ENCODE measurements at regions not wholly inside any gene's neighbourhood (a gene's known extent, or its start where the extent isn't known, plus 50 kb on each side); places are given as distances from the start of the nearest gene placed in this dataset.

GRCh38 chr1:78222960-78223358 is 177.2 kb downstream of the GIPC2 start:
- no peak for ATAC-seq (ENCODE audit: low read depth)

GRCh38 chr1:78223417-78224215 is 177.8 kb downstream of the GIPC2 start:
- no peaks in the 10 kb centered on the region for H3K4me1 Mint-ChIP-seq
- POLR2A ChIA-PET: no interaction called here
- peaks cover 3% of the 10 kb centered on the region for H3K9me3 Mint-ChIP-seq
- no peak overlapping the region for H3K4me3 Mint-ChIP-seq
- H3K27ac Mint-ChIP-seq: no peak overlapping the region
- no peaks in the 10 kb centered on the region for H3K36me3 Mint-ChIP-seq (ENCODE audit: low read depth)
- intact Hi-C loops (cut with micrococcal nuclease): no loop called here
- TF ChIP-seq, protein P1, sequence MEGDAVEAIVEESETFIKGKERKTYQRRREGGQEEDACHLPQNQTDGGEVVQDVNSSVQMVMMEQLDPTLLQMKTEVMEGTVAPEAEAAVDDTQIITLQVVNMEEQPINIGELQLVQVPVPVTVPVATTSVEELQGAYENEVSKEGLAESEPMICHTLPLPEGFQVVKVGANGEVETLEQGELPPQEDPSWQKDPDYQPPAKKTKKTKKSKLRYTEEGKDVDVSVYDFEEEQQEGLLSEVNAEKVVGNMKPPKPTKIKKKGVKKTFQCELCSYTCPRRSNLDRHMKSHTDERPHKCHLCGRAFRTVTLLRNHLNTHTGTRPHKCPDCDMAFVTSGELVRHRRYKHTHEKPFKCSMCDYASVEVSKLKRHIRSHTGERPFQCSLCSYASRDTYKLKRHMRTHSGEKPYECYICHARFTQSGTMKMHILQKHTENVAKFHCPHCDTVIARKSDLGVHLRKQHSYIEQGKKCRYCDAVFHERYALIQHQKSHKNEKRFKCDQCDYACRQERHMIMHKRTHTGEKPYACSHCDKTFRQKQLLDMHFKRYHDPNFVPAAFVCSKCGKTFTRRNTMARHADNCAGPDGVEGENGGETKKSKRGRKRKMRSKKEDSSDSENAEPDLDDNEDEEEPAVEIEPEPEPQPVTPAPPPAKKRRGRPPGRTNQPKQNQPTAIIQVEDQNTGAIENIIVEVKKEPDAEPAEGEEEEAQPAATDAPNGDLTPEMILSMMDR (IDR thresholded peaks at IDR 0.05): no peak
- no peak for DNase-seq
- CTCF ChIA-PET: no interaction called here
- ATAC-seq (ENCODE audit: low read depth): no peak
- peaks cover 7% of the 10 kb centered on the region for H3K27me3 Mint-ChIP-seq

More at GRCh38 chr1:78222960-78223358, 177.2 kb downstream of the GIPC2 start:
- TF ChIP-seq, protein P1 (IDR thresholded peaks at IDR 0.05): no peak
- no peaks in the 10 kb centered on the region for H3K4me1 Mint-ChIP-seq
- intact Hi-C loops (cut with micrococcal nuclease): no loop called here
- no peak overlapping the region for H3K4me3 Mint-ChIP-seq
- no peaks in the 10 kb centered on the region for H3K36me3 Mint-ChIP-seq (ENCODE audit: low read depth)
- H3K27me3 Mint-ChIP-seq: peaks cover 7% of the 10 kb centered on the region
- H3K27ac Mint-ChIP-seq: no peak overlapping the region
- ChIA-PET CTCF (no interaction called here), POLR2A (no interaction called here)
- DNase-seq: no peak
- peaks cover 3% of the 10 kb centered on the region for H3K9me3 Mint-ChIP-seq

DNA sequence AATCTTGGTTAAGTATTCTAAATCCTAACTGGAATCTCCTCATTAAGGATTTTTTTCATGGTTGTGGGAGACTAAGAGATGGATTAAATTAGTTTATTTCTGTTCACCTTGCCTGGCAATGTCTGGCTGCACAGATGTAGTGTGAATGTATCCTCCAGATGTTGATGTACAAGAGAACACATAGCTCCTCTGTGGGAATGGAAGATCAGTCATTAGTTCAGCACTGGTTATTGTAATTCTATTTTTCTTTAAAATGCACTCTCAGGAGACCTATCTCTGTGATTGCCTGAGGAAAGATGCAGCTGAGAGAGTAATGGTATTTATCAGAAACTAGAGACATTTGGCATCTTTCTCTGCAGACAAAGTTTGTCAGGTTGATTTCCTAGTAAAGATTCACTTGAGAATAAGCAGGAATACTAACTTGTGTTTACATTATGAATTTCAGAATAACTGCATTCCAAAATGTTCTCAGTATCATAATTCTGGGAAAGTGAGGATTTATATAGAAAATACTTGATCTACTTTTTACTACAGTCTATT is 178.6 kb downstream of the GIPC2 start:
- no peak overlapping the region for H3K27ac Mint-ChIP-seq
- H3K9me3 Mint-ChIP-seq: peaks cover 3% of the 10 kb centered on the region
- no peaks in the 10 kb centered on the region for H3K36me3 Mint-ChIP-seq (ENCODE audit: low read depth)
- H3K4me3 Mint-ChIP-seq: no peak overlapping the region
- ATAC-seq (ENCODE audit: low read depth): no peak
- H3K27me3 Mint-ChIP-seq: peaks cover 7% of the 10 kb centered on the region
- ChIA-PET POLR2A (no interaction called here), CTCF (no interaction called here)
- TF ChIP-seq, protein P1 (IDR thresholded peaks at IDR 0.05): no peak
- intact Hi-C loops (cut with micrococcal nuclease): no loop called here
- no peak for DNase-seq
- H3K4me1 Mint-ChIP-seq: no peaks in the 10 kb centered on the region

- no peak overlapping the region for H3K27ac Mint-ChIP-seq
- H3K9me3 Mint-ChIP-seq: peaks cover 3% of the 10 kb centered on the region
- peaks cover 7% of the 10 kb centered on the region for H3K27me3 Mint-ChIP-seq
- no peaks in the 10 kb centered on the region for H3K36me3 Mint-ChIP-seq (ENCODE audit: low read depth)
- ChIA-PET POLR2A (no interaction called here), CTCF (no interaction called here)
- DNase-seq: no peak
- no peaks in the 10 kb centered on the region for H3K4me1 Mint-ChIP-seq
- intact Hi-C loops (cut with micrococcal nuclease): no loop called here
- TF ChIP-seq, protein P1 (IDR thresholded peaks at IDR 0.05): no peak
- no peak for ATAC-seq (ENCODE audit: low read depth)
- H3K4me3 Mint-ChIP-seq: no peak overlapping the region
These were observed 179.2 kb downstream of the GIPC2 start for GRCh38 chr1:78224861-78225552.

GRCh38 chr1:78226784-78227183 is 181.0 kb downstream of the GIPC2 start:
- peaks cover 3% of the 10 kb centered on the region for H3K9me3 Mint-ChIP-seq
- H3K27ac Mint-ChIP-seq: no peak overlapping the region
- intact Hi-C loops (cut with micrococcal nuclease): no loop called here
- H3K4me3 Mint-ChIP-seq: no peak overlapping the region
- POLR2A ChIA-PET: no interaction called here
- TF ChIP-seq, protein P1 (IDR thresholded peaks at IDR 0.05): no peak
- no peaks in the 10 kb centered on the region for H3K4me1 Mint-ChIP-seq
- ATAC-seq (ENCODE audit: low read depth) (no peak), DNase-seq (no peak)
- CTCF ChIA-PET: no interaction called here
- peaks cover 7% of the 10 kb centered on the region for H3K27me3 Mint-ChIP-seq
- no peaks in the 10 kb centered on the region for H3K36me3 Mint-ChIP-seq (ENCODE audit: low read depth)
